Neural cell (in vitro differentiated cells): ENCODE measurements at regions not wholly inside any gene's neighbourhood (a gene's known extent, or its start where the extent isn't known, plus 50 kb on each side); places are given as distances from the start of the nearest gene placed in this dataset.

ENCODE experiments used
- EP300 ChIP-seq: fragments of 450-650 bp; conservative IDR thresholded peaks from 2 replicates; pipeline ENCODE4 v1.6.1; 2014; ENCODE audit warnings: antibody characterized with exemption, mild to moderate bottlenecking, moderate library complexity; ENCODE audit not compliant: poor library complexity, severe bottlenecking
- EZH2 ChIP-seq: fragments of 200-600, 300-800 bp; shearing (Covaris generic), sonication (generic); IDR thresholded peaks from 2 replicates; pipeline ENCODE4 v1.6.1; 2014; ENCODE audit warnings: antibody characterized with exemption, low read length, borderline replicate concordance, mild to moderate bottlenecking; ENCODE audit not compliant: insufficient read depth, poor library complexity, severe bottlenecking
- MXI1 ChIP-seq: fragments of 450-650 bp; conservative IDR thresholded peaks from 2 replicates; pipeline ENCODE4 v1.6.1; 2014; ENCODE audit warnings: antibody characterized with exemption, mild to moderate bottlenecking; ENCODE audit not compliant: poor library complexity, severe bottlenecking
- POLR2AphosphoS5 ChIP-seq: IDR thresholded peaks from 2 replicates; pipeline ENCODE4 v1.6.1; 2012
- REST ChIP-seq: IDR thresholded peaks from 2 replicates; pipeline ENCODE4 v1.6.1; 2012; ENCODE audit warnings: borderline replicate concordance
- TF ChIP-seq, protein P1 (sequence below): fragments of 450-650 bp; IDR thresholded peaks from 2 replicates; pipeline ENCODE4 v1.5.1; 2014; ENCODE audit warnings: antibody characterized with exemption, mild to moderate bottlenecking, moderate library complexity; ENCODE audit not compliant: poor library complexity, severe bottlenecking

DNA sequence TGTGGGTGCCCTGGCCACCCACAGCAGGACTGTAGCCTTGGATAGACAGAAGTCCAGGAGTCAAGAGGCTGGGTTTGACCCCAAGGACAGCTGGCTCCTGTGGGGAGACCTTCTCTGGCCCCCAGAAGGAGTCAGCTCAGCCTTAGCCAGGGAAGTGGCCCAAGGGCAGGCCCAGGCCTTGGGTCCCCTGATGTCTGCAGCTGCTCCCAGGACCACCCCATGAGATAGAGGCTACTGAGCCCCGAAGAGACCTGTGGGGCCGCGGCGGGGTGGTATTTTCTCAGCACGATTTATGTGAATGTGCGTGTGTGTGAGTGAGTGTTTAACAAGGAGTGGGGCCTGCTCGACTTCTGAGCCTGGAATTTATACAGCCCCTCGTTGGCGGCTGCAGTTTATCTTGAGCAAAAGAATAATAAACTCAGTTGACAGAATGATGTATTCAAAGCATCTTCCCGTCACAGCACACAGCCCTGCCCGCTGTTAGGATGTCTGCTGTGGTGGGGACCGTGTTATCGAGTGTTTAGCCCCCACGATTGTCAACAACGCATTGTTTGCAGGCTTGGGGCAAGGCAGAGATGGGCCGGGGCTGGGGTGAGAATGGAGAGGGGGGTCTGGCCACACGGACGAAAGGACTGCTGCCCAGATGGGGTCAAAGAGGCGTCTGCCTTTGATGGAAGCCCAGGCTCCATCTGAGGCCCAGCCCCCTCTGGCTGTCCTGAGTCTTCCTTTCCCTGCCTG lies 163.3 kb downstream of the VEGFA start:
- TF ChIP-seq POLR2AphosphoS5 (peak; percentile 27), EZH2 (no peak), MXI1 (no peak), EP300 (peak; percentile 21), REST (no peak)
- TF ChIP-seq, protein P1, sequence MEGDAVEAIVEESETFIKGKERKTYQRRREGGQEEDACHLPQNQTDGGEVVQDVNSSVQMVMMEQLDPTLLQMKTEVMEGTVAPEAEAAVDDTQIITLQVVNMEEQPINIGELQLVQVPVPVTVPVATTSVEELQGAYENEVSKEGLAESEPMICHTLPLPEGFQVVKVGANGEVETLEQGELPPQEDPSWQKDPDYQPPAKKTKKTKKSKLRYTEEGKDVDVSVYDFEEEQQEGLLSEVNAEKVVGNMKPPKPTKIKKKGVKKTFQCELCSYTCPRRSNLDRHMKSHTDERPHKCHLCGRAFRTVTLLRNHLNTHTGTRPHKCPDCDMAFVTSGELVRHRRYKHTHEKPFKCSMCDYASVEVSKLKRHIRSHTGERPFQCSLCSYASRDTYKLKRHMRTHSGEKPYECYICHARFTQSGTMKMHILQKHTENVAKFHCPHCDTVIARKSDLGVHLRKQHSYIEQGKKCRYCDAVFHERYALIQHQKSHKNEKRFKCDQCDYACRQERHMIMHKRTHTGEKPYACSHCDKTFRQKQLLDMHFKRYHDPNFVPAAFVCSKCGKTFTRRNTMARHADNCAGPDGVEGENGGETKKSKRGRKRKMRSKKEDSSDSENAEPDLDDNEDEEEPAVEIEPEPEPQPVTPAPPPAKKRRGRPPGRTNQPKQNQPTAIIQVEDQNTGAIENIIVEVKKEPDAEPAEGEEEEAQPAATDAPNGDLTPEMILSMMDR = no peak
